ENCODE measurements at regions not wholly inside any gene's neighbourhood (a gene's known extent, or its start where the extent isn't known, plus 50 kb on each side); places are given as distances from the start of the nearest gene placed in this dataset.
"Not testable (repeated sequence)": the region's sequence is repeated elsewhere in the genome, so short reads cannot be mapped to it uniquely, and the experiment has no call there.

- Mint-ChIP-seq H3K36me3 (peaks cover 0 to 6% of the 10 kb centered on the region in 2 donors), H3K27ac (no peak overlapping the region), H3K9me3 (peaks cover 8 to 14% of the 10 kb centered on the region in 2 donors)
- no peak for ATAC-seq
- no peak for DNase-seq (ENCODE audit: low spot score in 2 of 2)
These were observed 284.9 kb downstream of the PCDH7 start for GRCh38 chr4:31005037-31005436.

GRCh38 chr4:31007858-31008257 is 287.7 kb downstream of the PCDH7 start:
- no peak for ATAC-seq
- Mint-ChIP-seq H3K27ac (no peak overlapping the region), H3K9me3 (peaks cover 10 to 11% of the 10 kb centered on the region in 2 donors), H3K36me3 (peaks cover 0 to 6% of the 10 kb centered on the region in 2 donors)
- no peak for DNase-seq (ENCODE audit: low spot score in 2 of 2)

GRCh38 chr4:31009926-31010325 is 289.8 kb downstream of the PCDH7 start:
- Mint-ChIP-seq H3K9me3 (peaks cover 6 to 12% of the 10 kb centered on the region in 2 donors), H3K27ac (no peak overlapping the region), H3K36me3 (peaks cover 0 to 4% of the 10 kb centered on the region in 2 donors)
- no peak for ATAC-seq
- DNase-seq (ENCODE audit: low spot score in 2 of 2), result no peak

- no peak for DNase-seq (ENCODE audit: low spot score in 2 of 2)
- Mint-ChIP-seq H3K36me3 (no peaks in the 10 kb centered on the region), H3K9me3 (peaks cover 15 to 16% of the 10 kb centered on the region in 2 donors), H3K27ac (no peak overlapping the region)
- no peak for ATAC-seq
These were observed 295.0 kb downstream of the PCDH7 start for GRCh38 chr4:31015123-31015522.

- ATAC-seq (no peak), DNase-seq (ENCODE audit: low spot score in 2 of 2) (no peak)
- H3K27ac Mint-ChIP-seq, result no peak overlapping the region
- H3K36me3 Mint-ChIP-seq, result no peaks in the 10 kb centered on the region
- peaks cover 16 to 18% of the 10 kb centered on the region in 2 donors for H3K9me3 Mint-ChIP-seq
These were observed 296.3 kb downstream of the PCDH7 start for GRCh38 chr4:31016322-31017061.

GRCh38 chr4:31020363-31020762 is 300.2 kb downstream of the PCDH7 start:
- DNase-seq (ENCODE audit: low spot score in 2 of 2), result no peak
- Mint-ChIP-seq H3K27ac (no peak overlapping the region), H3K36me3 (no peaks in the 10 kb centered on the region), H3K9me3 (peaks cover 20% of the 10 kb centered on the region in 2 donors)
- no peak for ATAC-seq

- H3K36me3 Mint-ChIP-seq, result no peaks in the 10 kb centered on the region
- H3K27ac Mint-ChIP-seq, result no peak overlapping the region
- DNase-seq (ENCODE audit: low spot score in 2 of 2), result no peak
- ATAC-seq, result no peak
- H3K9me3 Mint-ChIP-seq, result peaks cover 20% of the 10 kb centered on the region in 2 donors
These were observed 300.8 kb downstream of the PCDH7 start for GRCh38 chr4:31021008-31021407.

GRCh38 chr4:31022702-31023101 is 302.5 kb downstream of the PCDH7 start:
- no peaks in the 10 kb centered on the region for H3K36me3 Mint-ChIP-seq
- DNase-seq (ENCODE audit: low spot score in 2 of 2) (no peak), ATAC-seq (no peak)
- H3K27ac Mint-ChIP-seq, result no peak overlapping the region
- H3K9me3 Mint-ChIP-seq, result peaks cover 11 to 13% of the 10 kb centered on the region in 2 donors

GRCh38 chr4:31023109-31023508 is 302.9 kb downstream of the PCDH7 start:
- no peak for ATAC-seq
- Mint-ChIP-seq H3K36me3 (no peaks in the 10 kb centered on the region), H3K9me3 (peaks cover 11 to 13% of the 10 kb centered on the region in 2 donors), H3K27ac (no peak overlapping the region)
- no peak for DNase-seq (ENCODE audit: low spot score in 2 of 2)

GRCh38 chr4:31023742-31024141 is 303.6 kb downstream of the PCDH7 start:
- Mint-ChIP-seq H3K27ac (no peak overlapping the region), H3K9me3 (peaks cover 11 to 13% of the 10 kb centered on the region in 2 donors), H3K36me3 (no peaks in the 10 kb centered on the region)
- no peak for ATAC-seq
- DNase-seq (ENCODE audit: low spot score in 2 of 2), result no peak

- not testable (repeated sequence) for H3K36me3 Mint-ChIP-seq; DNase-seq (ENCODE audit: low spot score in 2 of 2); ATAC-seq; H3K27ac Mint-ChIP-seq
- H3K9me3 Mint-ChIP-seq, result peaks cover 8 to 13% of the 10 kb centered on the region in 2 donors
These were observed 304.6 kb downstream of the PCDH7 start for GRCh38 chr4:31024781-31025180.

- no peaks in the 10 kb centered on the region for H3K36me3 Mint-ChIP-seq
- peaks cover 14 to 16% of the 10 kb centered on the region in 2 donors for H3K9me3 Mint-ChIP-seq
- DNase-seq (ENCODE audit: low spot score in 2 of 2) (no peak), ATAC-seq (no peak)
- H3K27ac Mint-ChIP-seq, result no peak overlapping the region
These were observed 306.1 kb downstream of the PCDH7 start for GRCh38 chr4:31026256-31026655.

GRCh38 chr4:31034550-31034949 is 314.4 kb downstream of the PCDH7 start:
- Mint-ChIP-seq H3K27ac (no peak overlapping the region), H3K9me3 (peaks cover 15 to 17% of the 10 kb centered on the region in 2 donors), H3K36me3 (no peaks in the 10 kb centered on the region)
- no peak for ATAC-seq
- DNase-seq (ENCODE audit: low spot score in 2 of 2), result no peak

GRCh38 chr4:31035761-31036160 is 315.6 kb downstream of the PCDH7 start:
- peaks cover 16 to 17% of the 10 kb centered on the region in 2 donors for H3K9me3 Mint-ChIP-seq
- DNase-seq (ENCODE audit: low spot score in 2 of 2) (no peak), ATAC-seq (no peak)
- no peak overlapping the region for H3K27ac Mint-ChIP-seq
- no peaks in the 10 kb centered on the region for H3K36me3 Mint-ChIP-seq

- Mint-ChIP-seq H3K36me3 (peaks cover 0 to 5% of the 10 kb centered on the region in 2 donors), H3K27ac (no peak overlapping the region), H3K9me3 (peaks cover 16% of the 10 kb centered on the region in 2 donors)
- no peak for DNase-seq (ENCODE audit: low spot score in 2 of 2)
- no peak for ATAC-seq
These were observed 317.5 kb downstream of the PCDH7 start for GRCh38 chr4:31037703-31038102.

GRCh38 chr4:31039382-31039781 is 319.2 kb downstream of the PCDH7 start:
- DNase-seq (ENCODE audit: low spot score in 2 of 2), result no peak
- peaks cover 12% of the 10 kb centered on the region in 2 donors for H3K9me3 Mint-ChIP-seq
- ATAC-seq, result no peak
- peaks cover 0 to 5% of the 10 kb centered on the region in 2 donors for H3K36me3 Mint-ChIP-seq
- no peak overlapping the region for H3K27ac Mint-ChIP-seq

GRCh38 chr4:31040106-31040505 is 319.9 kb downstream of the PCDH7 start:
- DNase-seq (ENCODE audit: low spot score in 2 of 2) (no peak), ATAC-seq (no peak)
- Mint-ChIP-seq H3K9me3 (peaks cover 9 to 12% of the 10 kb centered on the region in 2 donors), H3K36me3 (peaks cover 0 to 5% of the 10 kb centered on the region in 2 donors), H3K27ac (no peak overlapping the region)

GRCh38 chr4:31041385-31041784 is 321.2 kb downstream of the PCDH7 start:
- Mint-ChIP-seq H3K27ac (no peak overlapping the region), H3K36me3 (peaks cover 0 to 5% of the 10 kb centered on the region in 2 donors), H3K9me3 (peaks cover 9 to 12% of the 10 kb centered on the region in 2 donors)
- DNase-seq (ENCODE audit: low spot score in 2 of 2), result no peak
- no peak for ATAC-seq

Data from activated naive CD4-positive, alpha-beta T cell treated with anti-CD3 and anti-CD28 coated beads, Interleukin-2, amount 50 U/mL, for 72 hours (primary cell).